HG02678 (cell line): ENCODE measurements at regions not wholly inside any gene's neighbourhood (a gene's known extent, or its start where the extent isn't known, plus 50 kb on each side); places are given as distances from the start of the nearest gene placed in this dataset.
"Not testable (repeated sequence)": the region's sequence is repeated elsewhere in the genome, so short reads cannot be mapped to it uniquely, and the experiment has no call there.

Experiments used
- ATAC-seq: cut with Tn5 transposase; IDR thresholded peaks from one replicate; pipeline ENCODE4 v1.9.1; 2021; ENCODE audit warnings: mild to moderate bottlenecking, moderate library complexity; ENCODE audit not compliant: unreplicated experiment

GRCh38 chr14:34051966-34052657 lies 101.2 kb upstream of the EGLN3 start:
- ATAC-seq: peak; percentile 65

GRCh38 chr14:34050606-34051005 lies 99.7 kb upstream of the EGLN3 start:
- ATAC-seq: no peak

GRCh38 chr14:34049790-34050189 lies 98.9 kb upstream of the EGLN3 start:
- ATAC-seq: no peak

GRCh38 chr14:34049187-34049586 lies 98.3 kb upstream of the EGLN3 start:
- not testable (repeated sequence) for ATAC-seq

GRCh38 chr14:34046799-34047520 lies 96.1 kb upstream of the EGLN3 start:
- no peak for ATAC-seq

GRCh38 chr14:34044666-34045306 lies 93.9 kb upstream of the EGLN3 start:
- ATAC-seq: no peak

GRCh38 chr14:34044373-34044637 lies 93.4 kb upstream of the EGLN3 start:
- no peak for ATAC-seq

GRCh38 chr14:34043627-34044372 lies 92.9 kb upstream of the EGLN3 start:
- ATAC-seq: peak; percentile 93

GRCh38 chr14:34041220-34041619 lies 90.3 kb upstream of the EGLN3 start:
- no peak for ATAC-seq

GRCh38 chr14:34040766-34041165 lies 89.9 kb upstream of the EGLN3 start:
- no peak for ATAC-seq

- no peak for ATAC-seq
These were observed 88.7 kb upstream of the EGLN3 start for GRCh38 chr14:34039428-34040047.

- ATAC-seq: no peak
These were observed 87.6 kb upstream of the EGLN3 start for GRCh38 chr14:34038358-34039057.

- no peak for ATAC-seq
These were observed 85.5 kb upstream of the EGLN3 start for GRCh38 chr14:34036319-34036766.

GRCh38 chr14:34035934-34036250 lies 85.0 kb upstream of the EGLN3 start:
- no peak for ATAC-seq

- no peak for ATAC-seq
These were observed 84.5 kb upstream of the EGLN3 start for GRCh38 chr14:34035177-34035933.

GRCh38 chr14:34034447-34035176 lies 83.7 kb upstream of the EGLN3 start:
- no peak for ATAC-seq

- no peak for ATAC-seq
These were observed 81.8 kb upstream of the EGLN3 start for GRCh38 chr14:34032720-34033119.

- ATAC-seq: no peak
These were observed 80.0 kb upstream of the EGLN3 start for GRCh38 chr14:34030864-34031263.

- no peak for ATAC-seq
These were observed 79.1 kb upstream of the EGLN3 start for GRCh38 chr14:34029921-34030334.
